Mammary epithelial cell (primary cell): ENCODE measurements at regions not wholly inside any gene's neighbourhood (a gene's known extent, or its start where the extent isn't known, plus 50 kb on each side); places are given as distances from the start of the nearest gene placed in this dataset.
A peak's percentile ranks its signal among the peaks of the same experiment; 100 is the strongest.

ENCODE experiments used
- EZH2 ChIP-seq: IDR thresholded peaks from 2 replicates; pipeline ENCODE4 v1.6.1; 2012; ENCODE audit warnings: low read length, inconsistent platforms, borderline replicate concordance
- TF ChIP-seq, protein P1 (sequence below), 2 donors: IDR thresholded peaks in 1 of 2; conservative IDR thresholded peaks in 1 of 2; 2 replicates each; pipeline ENCODE4 v1.5.1; 2011 to 2012; ENCODE audit warnings: inconsistent platforms in 2 of 2, low read length in 2 of 2, mild to moderate bottlenecking in 2 of 2, control low read depth in 1 of 2, low read depth in 1 of 2; ENCODE audit not compliant: insufficient read depth in 1 of 2; ENCODE audit errors: extremely low read depth in 1 of 2

DNA sequence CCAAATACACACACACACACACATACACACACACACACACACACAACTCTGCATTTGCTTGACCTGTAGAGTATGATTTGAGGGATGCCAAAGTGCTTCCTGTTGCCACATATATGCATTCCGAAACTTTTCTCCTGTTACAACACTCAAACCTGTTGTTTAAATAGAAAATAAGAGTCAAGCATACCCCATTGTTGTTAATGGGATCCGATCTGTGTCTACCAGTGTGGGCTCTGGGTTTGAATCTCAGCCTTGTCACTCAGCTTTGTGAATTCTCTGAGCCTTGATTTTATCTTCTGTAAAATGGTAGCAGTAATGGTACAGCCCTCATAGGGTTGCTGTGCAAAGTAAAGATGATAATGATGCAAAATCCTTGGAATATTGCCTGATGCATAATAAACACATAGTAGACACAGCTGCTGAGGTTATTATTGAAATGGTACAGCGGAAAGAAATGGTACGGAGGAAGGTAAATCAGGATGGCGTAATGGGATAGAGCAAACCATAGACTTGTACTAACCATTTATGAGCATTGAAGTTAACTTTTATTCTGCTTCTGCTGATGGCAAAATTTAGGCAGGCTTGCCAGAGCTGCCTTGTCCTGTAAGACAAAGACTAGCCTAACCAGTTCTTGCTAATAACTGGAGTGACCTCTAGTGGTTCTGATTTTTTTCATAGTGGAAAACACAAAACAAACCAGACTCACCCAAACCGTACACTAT lies 113.5 kb upstream of the PHACTR1 start:
- TF ChIP-seq, protein P1, sequence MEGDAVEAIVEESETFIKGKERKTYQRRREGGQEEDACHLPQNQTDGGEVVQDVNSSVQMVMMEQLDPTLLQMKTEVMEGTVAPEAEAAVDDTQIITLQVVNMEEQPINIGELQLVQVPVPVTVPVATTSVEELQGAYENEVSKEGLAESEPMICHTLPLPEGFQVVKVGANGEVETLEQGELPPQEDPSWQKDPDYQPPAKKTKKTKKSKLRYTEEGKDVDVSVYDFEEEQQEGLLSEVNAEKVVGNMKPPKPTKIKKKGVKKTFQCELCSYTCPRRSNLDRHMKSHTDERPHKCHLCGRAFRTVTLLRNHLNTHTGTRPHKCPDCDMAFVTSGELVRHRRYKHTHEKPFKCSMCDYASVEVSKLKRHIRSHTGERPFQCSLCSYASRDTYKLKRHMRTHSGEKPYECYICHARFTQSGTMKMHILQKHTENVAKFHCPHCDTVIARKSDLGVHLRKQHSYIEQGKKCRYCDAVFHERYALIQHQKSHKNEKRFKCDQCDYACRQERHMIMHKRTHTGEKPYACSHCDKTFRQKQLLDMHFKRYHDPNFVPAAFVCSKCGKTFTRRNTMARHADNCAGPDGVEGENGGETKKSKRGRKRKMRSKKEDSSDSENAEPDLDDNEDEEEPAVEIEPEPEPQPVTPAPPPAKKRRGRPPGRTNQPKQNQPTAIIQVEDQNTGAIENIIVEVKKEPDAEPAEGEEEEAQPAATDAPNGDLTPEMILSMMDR (conservative IDR thresholded peaks at IDR 0.05 in 1 of 2, IDR thresholded peaks at IDR 0.05 in 1 of 2; ENCODE audit: extremely low read depth in 1 of 2, insufficient read depth in 1 of 2, low read depth in 1 of 2, low read length in 2 of 2), result peak; percentile 44 to 67
- TF ChIP-seq EZH2, result no peak
